GM19240 (cell line): ENCODE measurements at regions not wholly inside any gene's neighbourhood (a gene's known extent, or its start where the extent isn't known, plus 50 kb on each side); places are given as distances from the start of the nearest gene placed in this dataset.
"Not testable (repeated sequence)": the region's sequence is repeated elsewhere in the genome, so short reads cannot be mapped to it uniquely, and the experiment has no call there.

Experiments used
- DNase-seq: peaks from one replicate; pipeline ENCODE4 v3.0.0; 2011; ENCODE audit warnings: low spot score; ENCODE audit not compliant: insufficient read length

- DNase-seq = no peak
These were observed 595.5 kb downstream of the FBXO15 start for GRCh38 chr18:73552171-73552570.

DNA sequence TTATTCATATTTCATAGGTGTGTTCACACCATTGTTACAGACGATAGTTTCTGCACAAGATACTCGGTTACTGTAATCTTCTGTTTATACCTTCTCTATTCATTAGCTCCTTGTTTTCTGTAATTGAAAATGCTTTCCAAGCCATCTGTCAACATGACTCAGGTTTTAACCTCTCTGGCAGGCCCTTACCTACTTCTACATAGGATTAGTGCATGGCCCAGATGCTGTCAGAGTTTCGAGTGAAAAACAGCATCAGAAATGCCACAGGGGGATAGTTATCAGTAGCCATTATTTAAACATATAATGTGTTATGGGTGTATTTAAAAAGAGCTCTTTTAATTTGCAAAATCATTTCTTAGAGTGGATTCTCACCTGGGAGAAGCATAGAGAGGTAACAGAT lies 596.4 kb downstream of the FBXO15 start:
- DNase-seq = no peak

DNA sequence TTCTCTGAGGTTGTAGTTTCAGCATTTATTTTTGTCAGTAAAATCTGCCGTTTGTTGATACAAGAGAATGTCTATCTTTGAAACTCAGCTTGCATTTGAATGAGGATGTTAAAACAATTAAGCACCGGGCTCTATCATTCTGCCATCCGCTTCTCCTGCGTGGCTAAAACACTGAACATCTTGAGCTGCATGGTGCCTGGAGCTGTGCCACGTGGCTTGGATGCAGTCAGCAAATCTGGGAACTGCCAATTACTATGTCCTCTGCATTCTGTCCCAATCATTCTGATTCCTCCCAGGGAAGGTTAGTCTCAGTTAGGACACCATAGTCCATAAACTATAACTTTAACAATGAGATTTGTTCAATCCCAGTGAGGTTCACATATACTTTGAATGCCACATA lies 598.4 kb downstream of the FBXO15 start:
- DNase-seq = no peak

GRCh38 chr18:73545472-73545871 lies 602.2 kb downstream of the FBXO15 start:
- DNase-seq = no peak

- no peak for DNase-seq
These were observed 603.0 kb downstream of the FBXO15 start for GRCh38 chr18:73544617-73545016.

GRCh38 chr18:73544032-73544431 lies 603.6 kb downstream of the FBXO15 start:
- DNase-seq = no peak

GRCh38 chr18:73535990-73536389 lies 611.6 kb downstream of the FBXO15 start:
- no peak for DNase-seq

GRCh38 chr18:73535189-73535588 lies 612.4 kb downstream of the FBXO15 start:
- no peak for DNase-seq

DNA sequence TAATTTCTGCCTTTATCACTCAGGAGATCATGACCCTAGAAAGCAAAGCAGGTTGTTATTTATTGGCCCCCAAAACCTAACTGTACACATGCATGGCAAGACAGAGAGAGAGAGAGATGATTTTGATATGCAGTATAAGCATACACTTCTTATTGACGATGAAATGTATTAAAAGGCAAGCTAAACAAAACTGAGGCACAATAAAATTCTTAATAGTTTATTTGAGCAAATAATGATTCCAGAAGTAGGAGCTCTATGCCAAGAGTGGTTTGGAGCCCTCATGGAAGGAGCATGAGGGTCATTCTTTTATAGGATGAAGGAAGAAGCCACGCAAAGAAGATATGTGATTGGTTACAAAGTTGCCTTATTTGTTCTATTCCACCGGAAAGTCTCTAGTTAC lies 616.0 kb downstream of the FBXO15 start:
- no peak for DNase-seq

DNA sequence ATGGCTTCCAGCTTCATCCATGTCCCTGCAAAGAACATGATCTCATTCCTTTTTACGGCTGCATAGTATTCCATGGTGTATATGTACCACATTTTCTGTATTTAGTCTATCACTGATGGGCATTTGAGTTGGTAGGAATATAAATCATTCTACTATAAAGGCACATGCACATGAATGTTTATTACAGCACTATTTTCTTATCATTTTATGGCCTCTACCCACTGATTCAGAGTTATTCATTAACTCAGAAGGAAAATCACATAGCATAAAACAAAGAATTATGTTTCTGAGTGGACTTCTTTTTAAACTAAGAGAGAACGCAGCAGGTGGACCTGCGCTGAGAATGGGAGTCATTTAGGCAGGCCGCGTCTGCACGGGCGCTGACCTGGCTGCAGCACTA lies 619.6 kb downstream of the FBXO15 start:
- no peak for DNase-seq

DNA sequence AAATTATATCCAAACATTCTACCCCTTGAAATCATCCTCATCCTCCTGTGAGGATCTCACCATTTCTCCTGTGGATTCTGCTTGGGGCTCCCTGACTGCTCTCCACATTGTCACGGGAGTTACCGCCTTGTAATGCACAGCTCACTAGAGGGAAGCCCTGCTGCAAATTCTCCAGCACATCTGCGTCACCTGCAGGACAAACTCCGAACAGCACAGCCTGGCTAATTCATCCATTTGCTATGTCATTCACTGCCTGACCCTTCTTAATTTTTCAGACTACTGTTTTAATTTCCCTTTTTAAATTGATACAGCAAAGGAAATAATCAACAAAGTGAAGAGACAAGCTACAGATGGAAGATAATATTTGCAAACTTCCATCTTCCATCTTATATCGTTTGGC lies 627.4 kb downstream of the FBXO15 start:
- no peak for DNase-seq

DNA sequence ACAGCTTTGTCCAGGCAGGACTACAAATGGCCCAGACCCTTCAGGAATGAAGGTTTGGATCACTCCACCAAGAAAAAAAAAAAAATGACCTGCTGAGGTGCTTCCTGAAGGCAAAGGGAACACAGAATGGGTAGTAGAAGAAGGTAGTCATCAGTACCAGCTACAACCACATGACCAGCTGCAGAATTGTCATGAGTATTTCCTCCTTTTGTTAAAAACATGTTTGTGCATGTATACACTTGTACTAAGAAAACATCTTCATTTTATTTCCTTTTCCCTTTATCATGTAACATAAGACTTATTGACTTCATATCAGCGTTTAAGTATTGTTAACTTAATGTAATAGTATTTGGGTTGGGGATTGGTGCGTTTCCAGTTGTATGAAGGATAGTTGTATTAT lies 631.6 kb downstream of the FBXO15 start:
- DNase-seq = not testable (repeated sequence)

DNA sequence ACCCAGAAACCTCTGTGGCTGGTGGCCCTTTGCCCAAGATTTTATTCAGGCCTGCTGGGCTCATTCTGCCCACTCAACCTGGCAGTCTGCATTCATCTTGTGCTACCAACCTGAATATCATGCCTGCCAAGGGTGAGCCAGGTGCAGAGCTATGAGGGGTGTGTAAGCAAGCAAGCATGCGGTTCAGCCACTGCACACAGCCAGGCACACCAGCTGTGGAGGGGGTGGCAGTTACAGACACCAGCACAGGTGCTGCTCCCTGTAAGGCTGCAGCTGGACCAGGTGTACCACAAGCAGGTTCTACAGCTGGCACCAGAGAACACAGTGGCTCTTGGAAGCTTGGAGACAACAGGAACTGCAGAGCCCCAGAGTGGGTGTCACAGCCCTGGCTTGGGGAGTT lies 633.2 kb downstream of the FBXO15 start:
- no peak for DNase-seq

DNA sequence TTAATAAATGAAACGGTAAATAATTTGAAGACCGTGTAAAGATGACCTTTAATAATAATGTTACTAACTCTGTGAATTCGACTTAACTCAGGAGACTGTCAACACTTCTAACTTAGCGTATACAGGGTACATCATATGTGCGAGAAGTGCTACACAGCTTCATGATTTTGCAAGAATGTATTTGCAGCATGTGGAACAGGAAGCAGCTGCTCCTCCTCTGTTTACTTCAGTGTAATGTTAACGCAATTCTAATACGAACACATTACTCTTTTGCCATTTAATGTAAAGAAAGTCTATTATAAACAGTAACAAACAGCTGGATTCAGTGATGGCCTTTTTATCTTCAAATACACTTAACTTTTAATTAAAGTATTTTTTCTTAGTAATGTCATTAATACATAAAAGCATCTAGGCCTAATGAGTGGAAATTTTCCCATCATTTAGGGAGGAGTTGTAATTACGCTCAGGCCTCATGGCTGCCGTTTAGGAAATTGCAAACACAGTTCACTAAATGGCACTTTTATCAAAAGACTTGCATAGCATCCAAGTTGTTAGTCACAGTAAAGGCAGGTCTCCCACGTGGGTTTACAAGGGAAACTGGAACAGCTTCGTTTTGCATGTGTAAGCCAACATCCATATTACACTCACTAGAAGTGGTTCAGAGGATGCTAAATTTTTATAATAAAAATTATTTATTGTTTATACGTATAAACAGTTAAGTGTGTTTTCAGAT lies 635.7 kb downstream of the FBXO15 start:
- DNase-seq = no peak

- no peak for DNase-seq
These were observed 638.2 kb downstream of the FBXO15 start for GRCh38 chr18:73509460-73509859.

GRCh38 chr18:73503326-73503725 lies 635.5 kb upstream of the NETO1 start:
- DNase-seq = no peak

DNA sequence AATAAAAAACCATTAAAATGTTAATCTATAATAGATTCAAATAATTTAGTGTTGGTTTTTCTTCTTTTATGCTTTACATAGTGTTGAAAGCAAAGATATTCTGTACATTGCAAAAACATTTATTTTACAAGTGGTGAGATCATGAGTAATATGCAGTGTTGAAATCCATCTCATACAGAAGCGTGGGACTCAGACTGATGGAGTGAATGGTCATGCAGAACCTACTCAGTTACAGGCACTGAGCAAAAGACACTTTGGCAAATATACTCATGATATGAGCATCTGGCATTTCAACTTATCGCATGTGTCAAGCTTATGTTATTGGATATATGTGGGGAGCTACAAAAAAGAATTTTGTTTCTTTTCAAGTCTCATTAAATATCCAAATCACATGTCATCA lies 620.2 kb upstream of the NETO1 start:
- no peak for DNase-seq

DNA sequence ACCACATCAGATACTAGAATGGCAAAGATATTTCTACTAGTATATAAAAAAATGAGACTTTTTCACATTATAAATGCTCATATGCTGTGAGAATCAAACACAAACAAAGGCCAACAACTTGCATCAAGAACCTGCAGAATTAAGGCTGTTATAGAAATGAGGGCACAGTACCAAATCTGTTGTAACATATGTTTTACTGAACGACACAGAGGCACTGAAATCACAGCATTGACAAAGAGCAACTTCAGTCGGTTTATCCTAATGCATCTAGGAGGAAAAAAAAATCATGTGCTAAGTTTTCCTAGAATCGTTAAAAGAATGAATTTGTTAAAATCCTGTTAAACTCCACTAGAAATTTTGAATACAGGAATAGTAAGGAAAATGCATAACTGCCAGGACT lies 617.4 kb upstream of the NETO1 start:
- DNase-seq = no peak

DNA sequence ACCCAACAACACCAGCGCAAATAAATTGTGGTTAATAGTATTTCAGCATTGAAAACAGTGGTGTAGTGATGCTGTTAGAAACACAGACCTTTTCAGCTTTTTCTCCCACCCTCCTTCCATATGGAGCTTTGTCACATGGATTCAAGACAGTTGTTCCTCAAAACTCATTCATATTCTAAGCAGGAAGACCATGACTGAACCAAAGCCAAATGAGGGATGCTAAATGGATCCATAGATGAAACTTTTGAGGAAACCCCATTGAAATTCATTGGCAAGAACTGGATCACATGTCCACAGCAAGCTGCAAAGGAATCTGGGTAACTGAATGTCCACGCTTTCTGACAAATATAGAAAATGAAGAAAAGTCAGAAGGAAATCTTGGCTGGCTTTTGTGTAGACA lies 615.1 kb upstream of the NETO1 start:
- DNase-seq = no peak

GRCh38 chr18:73479477-73479876 lies 611.7 kb upstream of the NETO1 start:
- DNase-seq = no peak

GRCh38 chr18:73478191-73478590 lies 610.4 kb upstream of the NETO1 start:
- no peak for DNase-seq

- no peak for DNase-seq
These were observed 608.2 kb upstream of the NETO1 start for GRCh38 chr18:73476031-73476430.

GRCh38 chr18:73462092-73462491 lies 594.3 kb upstream of the NETO1 start:
- no peak for DNase-seq

DNA sequence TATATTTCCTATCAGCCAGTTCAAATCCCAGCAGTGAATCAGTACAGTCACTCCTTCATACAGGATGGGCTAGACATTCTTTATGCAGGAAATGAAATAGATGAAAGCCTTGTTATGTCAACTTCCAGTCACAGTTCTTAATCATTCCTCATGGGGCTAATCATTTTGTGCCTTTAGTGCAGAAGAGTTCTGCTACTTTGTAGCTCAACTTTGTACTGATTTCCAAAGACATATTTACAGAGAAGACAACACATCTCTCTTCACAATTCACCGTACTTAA lies 593.9 kb upstream of the NETO1 start:
- DNase-seq = no peak
